HCT116 (cell line): ENCODE measurements at regions not wholly inside any gene's neighbourhood (a gene's known extent, or its start where the extent isn't known, plus 50 kb on each side); places are given as distances from the start of the nearest gene placed in this dataset.

Experiments
- ATAC-seq: fragments of 200-7000 bp; cut with Tn5 transposase; 2 replicates; pipeline ENCODE4 v1.9.1; 2020; ENCODE audit warnings: mild to moderate bottlenecking, moderate library complexity
- BruUV-seq: library from RNA; stranded (reverse); fragments of 400-500 nt; replicated peaks from 2 replicates; lab custom pipeline; 2021; lab: Mats Ljungman, UMichigan
- CTCF ChIA-PET: fragments of 300-600 bp; sonication (Branson Sonifier 250); formaldehyde crosslinking; loops from one replicate; lab custom pipeline; 2021; ENCODE audit warnings: antibody characterized with exemption; lab: Charles Lee
- POLR2A ChIA-PET: fragments of 300-600, 350-600 bp; sonication (Branson Sonifier 250); formaldehyde crosslinking; loops from one replicate; lab custom pipeline; 2021; ENCODE audit warnings: antibody characterized with exemption; lab: Charles Lee
- RAD21 ChIA-PET, 2 experiments: fragments of 300-600 bp; sonication (Branson Sonifier 250); formaldehyde crosslinking; loops; one replicate each; lab custom pipeline; 2023; ENCODE audit warnings: low total read pairs in 2 of 2; ENCODE audit not compliant: uncharacterized antibody in 2 of 2, unreplicated experiment in 2 of 2, low non-redundant PET in 1 of 2; lab: Charles Lee
- DNase-seq: peaks from one replicate; pipeline ENCODE4 v3.0.0-alpha.2; 2010; ENCODE audit warnings: low read depth, low spot score
- H2AFZ ChIP-seq: fragments of 200-600 bp; shearing (Covaris generic), sonication (generic); 2 replicates; pipeline ENCODE4 v1.6.1; 2017; ENCODE audit warnings: low read depth, mixed run types, mixed read lengths, antibody characterized with exemption, low read length; ENCODE audit not compliant: poor library complexity, severe bottlenecking
- H3K27ac ChIP-seq: 2 replicates; pipeline ENCODE4 v1.5.1; 2012; ENCODE audit warnings: low read depth, low read length
- H3K27me3 ChIP-seq: fragments of 200-600 bp; sonication (generic); 2 replicates; pipeline ENCODE4 v1.6.1; 2016; ENCODE audit warnings: mixed run types, low read length, mixed read lengths; ENCODE audit not compliant: insufficient read depth
- H3K36me3 ChIP-seq, 2 experiments: fragments of 200-500 bp in 1 of 2; fragments of 200-600 bp in 1 of 2; sonication (Bioruptor generic) in 1 of 2; sonication (generic) in 1 of 2; 2 replicates each; pipeline versions ENCODE4 v1.5.1 to v1.6.1; 2014 to 2016; ENCODE audit warnings: low read length in 2 of 2, inconsistent platforms in 1 of 2, mixed read lengths in 1 of 2, mixed run types in 1 of 2; ENCODE audit not compliant: insufficient read depth in 2 of 2, control insufficient read depth in 1 of 2
- H3K4me1 ChIP-seq, 2 experiments: fragments of 200-600 bp in 1 of 2; sonication (generic) in 1 of 2; 2 replicates each; pipeline versions ENCODE4 v1.5.1 to v1.6.1; 2012 to 2017; ENCODE audit warnings: low read length in 2 of 2, inconsistent platforms in 1 of 2, mild to moderate bottlenecking in 1 of 2, mixed read lengths in 1 of 2, mixed run types in 1 of 2, moderate library complexity in 1 of 2; ENCODE audit not compliant: insufficient read depth in 2 of 2, control insufficient read depth in 1 of 2
- H3K4me2 ChIP-seq: fragments of 200-600 bp; sonication (generic); 2 replicates; pipeline ENCODE4 v1.6.1; 2017; ENCODE audit warnings: mixed run types, low read length, mixed read lengths
- H3K4me3 ChIP-seq, 2 experiments: fragments of 200-600 bp in 1 of 2; sonication (generic) in 1 of 2; replicated peaks in 1 of 2; 2 replicates each; pipeline ENCODE4 v1.5.1; 2011 to 2016; ENCODE audit warnings: low read length in 2 of 2, control low read depth in 1 of 2, low read depth in 1 of 2, mild to moderate bottlenecking in 1 of 2, mixed read lengths in 1 of 2, mixed run types in 1 of 2
- H3K79me2 ChIP-seq: fragments of 200-600 bp; sonication (generic); 2 replicates; pipeline ENCODE4 v1.6.1; 2017; ENCODE audit warnings: mild to moderate bottlenecking, mixed run types, low read length, moderate library complexity, mixed read lengths; ENCODE audit not compliant: insufficient read depth
- H3K9ac ChIP-seq: fragments of 200-600 bp; sonication (generic); 2 replicates; pipeline ENCODE4 v1.6.1; 2016; ENCODE audit warnings: low read length, mixed read lengths
- H3K9me2 ChIP-seq: fragments of 200-600 bp; sonication (generic), shearing (Covaris generic); 2 replicates; pipeline ENCODE4 v1.6.1; 2017; ENCODE audit warnings: mixed run types, mild to moderate bottlenecking, moderate library complexity; ENCODE audit not compliant: insufficient read depth
- H3K9me3 ChIP-seq, 2 experiments: fragments of 200-500 bp in 1 of 2; fragments of 200-600 bp in 1 of 2; sonication (Bioruptor generic) in 1 of 2; sonication (generic) in 1 of 2; 2 replicates each; pipeline ENCODE4 v1.6.1; 2014 to 2017; ENCODE audit warnings: low read length in 2 of 2, mixed read lengths in 2 of 2, inconsistent platforms in 1 of 2, low read depth in 1 of 2, mild to moderate bottlenecking in 1 of 2, mixed run types in 1 of 2, moderate library complexity in 1 of 2; ENCODE audit not compliant: control insufficient read depth in 1 of 2, insufficient read depth in 1 of 2
- H4K20me1 ChIP-seq: fragments of 200-600 bp; sonication (generic), shearing (Covaris generic); 2 replicates; pipeline ENCODE4 v1.6.1; 2017; ENCODE audit warnings: mixed run types, mild to moderate bottlenecking, moderate library complexity; ENCODE audit not compliant: insufficient read depth
- CBX3 ChIP-seq: IDR thresholded peaks from 2 replicates; pipeline ENCODE4 v1.6.1; 2012; ENCODE audit warnings: low read depth
- ELF1 ChIP-seq: IDR thresholded peaks from 2 replicates; pipeline ENCODE4 v1.6.1; 2012; ENCODE audit warnings: low read depth, borderline replicate concordance
- FOSL1 ChIP-seq: IDR thresholded peaks from 2 replicates; pipeline ENCODE4 v1.6.1; 2012; ENCODE audit warnings: low read depth
- JUND ChIP-seq: IDR thresholded peaks from 2 replicates; pipeline ENCODE4 v1.6.1; 2012
- POLR2A ChIP-seq: IDR thresholded peaks from 2 replicates; pipeline ENCODE4 v1.7.0; 2011; ENCODE audit warnings: borderline replicate concordance; ENCODE audit not compliant: insufficient read depth, insufficient read length; ENCODE audit errors: extremely low read depth
- POLR2AphosphoS5 ChIP-seq: IDR thresholded peaks from 2 replicates; pipeline ENCODE4 v1.6.1; 2011; ENCODE audit warnings: mild to moderate bottlenecking, low read depth, low read length, moderate library complexity
- SIN3A ChIP-seq: IDR thresholded peaks from 2 replicates; pipeline ENCODE4 v1.6.1; 2012; ENCODE audit warnings: low read depth
- SRF ChIP-seq: IDR thresholded peaks from 2 replicates; pipeline ENCODE4 v1.6.1; 2012; ENCODE audit warnings: low read depth
- ZFX ChIP-seq: fragments of 450-650 bp; IDR thresholded peaks from 2 replicates; pipeline ENCODE4 v1.6.1; 2017
- ZNF274 ChIP-seq: fragments of 200-500 bp; sonication (Bioruptor generic); IDR thresholded peaks from 2 replicates; pipeline ENCODE4 v1.6.1; 2014; ENCODE audit warnings: mild to moderate bottlenecking, low read depth, low read length, inconsistent platforms
- intact Hi-C: fragments of 100-400 bp; cut with micrococcal nuclease; formaldehyde crosslinking; loops from 2 replicates; pipeline ENCODE4 v1.10.0; 2022
- TF ChIP-seq, protein P1 (sequence below): IDR thresholded peaks from 2 replicates; pipeline ENCODE4 v1.6.1; 2012

DNA sequence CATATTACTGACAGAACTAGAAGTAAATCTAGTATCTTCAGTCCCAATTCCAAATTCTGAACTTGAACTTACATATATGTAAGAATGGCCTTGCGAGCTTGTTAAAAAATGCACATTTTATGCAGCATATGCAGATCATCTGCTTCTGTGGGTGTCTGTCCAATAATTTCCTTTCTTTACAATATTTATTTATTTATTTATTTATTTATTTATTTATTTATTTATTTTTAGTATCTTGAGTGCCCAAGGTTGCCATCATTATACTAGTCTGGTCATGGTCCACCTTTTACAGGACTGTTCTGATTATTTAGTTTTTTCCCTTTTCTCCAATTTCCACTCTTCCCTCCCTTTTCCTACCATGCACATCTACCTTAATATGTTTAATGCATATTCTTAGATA, 528.4 kb downstream of the COL12A1 start:
- H3K9me2 ChIP-seq = no peaks in the 10 kb centered on the region
- no peak overlapping the region for H3K4me3 ChIP-seq
- H4K20me1 ChIP-seq = no peaks in the 10 kb centered on the region
- POLR2A ChIA-PET = no interaction called here
- H3K4me1 ChIP-seq = no peaks in the 10 kb centered on the region
- no peaks in the 10 kb centered on the region for H3K36me3 ChIP-seq
- no peaks in the 10 kb centered on the region for H3K9me3 ChIP-seq
- H3K27ac ChIP-seq = no peak overlapping the region
- RAD21 ChIA-PET = no interaction called here
- H2AFZ ChIP-seq = no peak overlapping the region
- no TSS peak for BruUV-seq
- no peaks in the 10 kb centered on the region for H3K79me2 ChIP-seq
- no peak for ATAC-seq
- no peaks in the 10 kb centered on the region for H3K27me3 ChIP-seq
- H3K4me2 ChIP-seq = no peak overlapping the region
- CTCF ChIA-PET = no interaction called here
- intact Hi-C loops = no loop called here
- H3K9ac ChIP-seq = no peak overlapping the region
- TF ChIP-seq SIN3A = no peak
- no peak for TF ChIP-seq CBX3
- TF ChIP-seq ZFX = no peak
- TF ChIP-seq POLR2A = no peak
- TF ChIP-seq FOSL1 = no peak
- no peak for TF ChIP-seq ELF1
- no peak for TF ChIP-seq ZNF274
- TF ChIP-seq JUND = no peak
- no peak for TF ChIP-seq SRF
- DNase-seq = no peak

DNA sequence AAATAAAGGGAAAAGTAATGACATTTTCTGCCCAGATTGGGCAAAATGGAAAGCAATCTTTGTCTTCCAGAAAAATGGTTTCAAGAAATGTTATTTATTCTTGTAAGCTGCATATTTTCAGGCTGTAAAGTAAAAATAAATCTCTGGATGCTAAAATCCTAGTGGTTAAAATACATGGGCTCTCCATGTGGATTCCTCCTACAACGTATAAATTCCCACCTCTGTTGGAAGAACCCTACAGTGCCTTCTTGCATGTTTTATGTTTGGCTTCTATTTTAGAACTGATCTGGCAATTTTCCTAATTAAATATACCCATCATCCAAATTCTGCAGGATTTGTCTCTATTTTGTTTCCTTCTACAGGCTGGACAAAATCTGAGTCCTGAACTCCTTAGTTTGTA, 528.9 kb downstream of the COL12A1 start:
- BruUV-seq = no TSS peak
- no peaks in the 10 kb centered on the region for H3K36me3 ChIP-seq
- H3K27me3 ChIP-seq = no peaks in the 10 kb centered on the region
- no peak for DNase-seq
- POLR2A ChIA-PET = no interaction called here
- no peak for ATAC-seq
- no peak overlapping the region for H2AFZ ChIP-seq
- H3K4me1 ChIP-seq = no peaks in the 10 kb centered on the region
- H3K9ac ChIP-seq = no peak overlapping the region
- H3K27ac ChIP-seq = no peak overlapping the region
- H3K9me3 ChIP-seq = no peaks in the 10 kb centered on the region
- no peaks in the 10 kb centered on the region for H3K9me2 ChIP-seq
- H3K79me2 ChIP-seq = no peaks in the 10 kb centered on the region
- H3K4me3 ChIP-seq = no peak overlapping the region
- H4K20me1 ChIP-seq = no peaks in the 10 kb centered on the region
- no peak overlapping the region for H3K4me2 ChIP-seq
- RAD21 ChIA-PET = no interaction called here
- intact Hi-C loops = no loop called here
- TF ChIP-seq, protein P1, sequence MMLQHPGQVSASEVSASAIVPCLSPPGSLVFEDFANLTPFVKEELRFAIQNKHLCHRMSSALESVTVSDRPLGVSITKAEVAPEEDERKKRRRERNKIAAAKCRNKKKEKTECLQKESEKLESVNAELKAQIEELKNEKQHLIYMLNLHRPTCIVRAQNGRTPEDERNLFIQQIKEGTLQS = no peak
- no peak for TF ChIP-seq FOSL1
- TF ChIP-seq POLR2AphosphoS5 = no peak
- CTCF ChIA-PET = no interaction called here
